ENCODE measurements at regions not wholly inside any gene's neighbourhood (a gene's known extent, or its start where the extent isn't known, plus 50 kb on each side); places are given as distances from the start of the nearest gene placed in this dataset.
A peak's percentile ranks its signal among the peaks of the same experiment; 100 is the strongest.

DNA sequence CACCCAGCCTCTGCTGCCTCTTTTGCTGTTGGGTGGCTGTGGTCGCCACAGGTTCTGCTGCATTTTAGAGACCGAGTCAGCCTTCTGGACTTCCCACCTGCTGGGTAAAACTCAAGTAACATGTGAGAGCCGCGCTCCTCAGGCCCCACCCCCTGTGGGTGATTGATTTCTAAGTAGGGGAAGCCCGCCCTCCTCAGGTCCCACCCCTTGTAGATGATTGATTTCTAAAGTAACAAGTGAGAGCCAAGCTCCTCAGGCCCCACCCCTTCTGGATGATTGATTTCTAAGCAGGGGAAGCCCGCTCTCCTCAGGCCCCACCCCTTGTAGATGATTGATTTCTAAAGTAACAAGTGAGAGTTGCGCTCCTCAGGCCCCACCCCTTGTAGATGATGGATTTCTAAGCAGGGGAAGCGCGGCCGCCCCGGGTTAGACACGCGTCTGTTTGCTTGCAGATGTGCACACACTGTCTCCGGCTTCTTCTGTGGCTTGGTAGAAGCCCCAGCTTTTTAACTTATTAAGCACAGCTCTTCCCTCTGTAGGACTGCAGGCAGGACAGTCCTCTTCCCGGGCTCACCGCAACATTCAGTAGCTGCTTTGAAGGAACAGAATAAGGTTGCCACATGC, 83.4 kb downstream of the FAM43A start:
- peak; percentile 97 for DNase-seq (ENCODE audit: low spot score)

GRCh38 chr3:194772241-194773000, 86.7 kb downstream of the FAM43A start:
- DNase-seq (ENCODE audit: low spot score) = no peak

- DNase-seq (ENCODE audit: low spot score) = no peak
Measured at GRCh38 chr3:194773216-194773615, 87.5 kb downstream of the FAM43A start.

DNA sequence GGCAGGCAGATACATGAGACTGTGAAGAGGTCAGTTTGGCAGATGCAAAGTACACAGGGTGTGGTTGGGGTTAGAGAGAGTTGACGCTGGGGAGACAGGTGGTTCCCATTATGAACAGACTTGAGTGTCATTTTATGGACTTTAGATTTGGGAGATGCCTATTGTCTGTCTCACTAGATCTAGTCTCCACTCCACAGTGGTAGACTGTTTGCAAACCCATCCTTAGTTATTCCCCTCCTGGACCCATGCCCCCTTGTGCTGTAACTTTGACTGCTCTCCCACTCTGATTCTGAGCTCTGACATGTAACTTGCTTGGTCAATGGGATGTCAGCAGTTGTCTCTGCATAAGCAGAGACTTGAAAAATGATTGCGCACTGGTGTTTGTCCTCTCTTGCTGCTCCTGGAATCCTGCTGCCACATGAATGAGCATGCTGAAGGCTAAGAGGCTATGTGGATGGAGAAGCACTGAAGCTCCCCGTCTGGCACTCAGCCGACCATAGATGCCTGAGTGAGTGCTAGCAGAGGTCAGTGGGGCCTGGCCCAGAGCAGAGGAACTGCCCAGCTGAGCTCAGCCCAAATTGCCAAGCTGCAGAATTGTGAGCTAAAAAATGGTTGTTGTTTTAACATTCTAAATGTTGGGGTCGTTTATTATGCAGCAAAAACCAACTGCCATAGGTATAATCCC, 88.2 kb downstream of the FAM43A start:
- DNase-seq (ENCODE audit: low spot score) = no peak

- no peak for DNase-seq (ENCODE audit: low spot score)
Measured at GRCh38 chr3:194775266-194775665, 89.6 kb downstream of the FAM43A start.

- DNase-seq (ENCODE audit: low spot score) = no peak
Measured at GRCh38 chr3:194775731-194776130, 90.0 kb downstream of the FAM43A start.

DNA sequence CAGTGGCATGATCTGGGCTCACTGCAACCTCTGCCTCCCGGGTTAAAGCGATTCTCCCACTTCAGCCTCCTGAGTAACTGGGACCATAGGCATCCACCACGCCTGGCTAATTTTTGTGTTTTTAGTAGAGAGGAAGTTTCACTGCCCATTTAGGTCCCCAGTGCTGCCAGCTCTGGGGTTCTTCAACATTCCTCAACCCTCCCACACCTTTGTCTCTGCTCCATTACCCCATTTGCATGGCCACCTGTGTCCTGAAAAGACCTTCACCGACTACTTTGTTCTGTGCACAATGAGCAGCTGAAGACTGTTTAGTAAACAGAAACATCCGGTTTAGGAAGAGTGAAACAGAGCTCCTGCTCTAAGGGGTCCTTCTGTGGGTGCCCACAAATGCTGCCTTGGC, 92.0 kb downstream of the FAM43A start:
- no peak for DNase-seq (ENCODE audit: low spot score)

GRCh38 chr3:194779729-194780224, 94.1 kb downstream of the FAM43A start:
- DNase-seq (ENCODE audit: low spot score) = no peak

DNA sequence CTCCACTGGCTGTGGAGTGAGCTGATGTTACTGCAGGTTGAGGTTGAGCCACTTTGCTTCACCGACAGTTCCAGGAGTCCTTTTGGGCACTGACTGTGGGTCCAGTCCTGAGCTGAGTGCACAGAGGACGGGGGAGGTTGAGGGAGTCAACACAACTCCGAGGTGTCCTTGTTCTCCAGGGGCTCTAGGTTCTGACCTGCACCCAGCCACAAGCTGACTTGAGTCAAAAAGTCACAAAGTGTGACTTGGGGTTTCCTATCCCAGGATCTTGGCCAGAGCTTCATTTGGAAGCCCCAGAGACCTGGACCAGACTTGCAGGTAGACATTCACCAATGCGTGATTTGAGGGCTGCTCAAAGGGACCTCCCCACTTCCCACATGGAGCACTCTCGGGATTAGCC, 95.0 kb downstream of the FAM43A start:
- no peak for DNase-seq (ENCODE audit: low spot score)

GRCh38 chr3:194781617-194782016, 95.9 kb downstream of the FAM43A start:
- DNase-seq (ENCODE audit: low spot score) = no peak

GRCh38 chr3:194782698-194783404, 97.2 kb downstream of the FAM43A start:
- peak; percentile 89 for DNase-seq (ENCODE audit: low spot score)

GRCh38 chr3:194784361-194784760, 98.7 kb downstream of the FAM43A start:
- DNase-seq (ENCODE audit: low spot score) = no peak

GRCh38 chr3:194785315-194785714, 99.6 kb downstream of the FAM43A start:
- DNase-seq (ENCODE audit: low spot score) = no peak

DNA sequence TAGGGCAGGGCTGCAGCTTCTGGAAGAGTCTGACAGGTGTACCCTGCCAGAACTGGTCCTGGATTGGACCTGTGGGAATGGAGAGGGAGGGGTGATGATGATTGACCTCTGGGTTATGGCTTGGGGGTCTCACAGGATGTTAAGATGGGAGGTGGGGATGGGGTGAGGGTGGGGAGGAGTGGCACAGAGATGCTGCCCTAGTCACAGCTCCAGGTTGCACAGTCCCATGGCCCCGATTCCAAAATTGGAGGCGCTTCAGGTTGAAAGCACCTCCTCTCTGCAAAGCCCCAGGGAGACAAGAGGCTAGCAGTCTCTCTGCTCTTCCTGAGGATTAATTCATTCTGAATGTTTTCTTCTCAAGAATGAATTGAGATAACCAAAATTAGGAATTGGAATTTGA, 101.4 kb downstream of the FAM43A start:
- DNase-seq (ENCODE audit: low spot score) = no peak

DNA sequence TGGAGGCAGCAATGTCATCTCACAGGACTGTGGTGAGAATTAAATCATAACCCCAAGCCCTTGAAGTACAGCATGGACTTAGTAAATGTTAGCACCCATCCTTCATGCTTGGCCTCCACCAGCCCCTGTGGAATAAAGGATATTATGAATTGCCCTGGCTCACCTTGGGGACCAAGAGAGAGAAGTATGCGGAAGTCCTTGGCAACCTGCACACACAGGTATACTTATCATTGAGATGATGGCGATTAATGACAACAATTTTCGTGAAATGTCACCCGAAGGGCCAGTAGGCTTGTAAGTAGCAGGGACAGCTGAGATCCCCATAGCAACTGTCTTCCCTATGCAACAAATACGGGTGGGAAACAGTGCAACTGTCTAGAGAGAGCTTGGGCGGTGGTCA, 102.0 kb downstream of the FAM43A start:
- DNase-seq (ENCODE audit: low spot score) = no peak

DNA sequence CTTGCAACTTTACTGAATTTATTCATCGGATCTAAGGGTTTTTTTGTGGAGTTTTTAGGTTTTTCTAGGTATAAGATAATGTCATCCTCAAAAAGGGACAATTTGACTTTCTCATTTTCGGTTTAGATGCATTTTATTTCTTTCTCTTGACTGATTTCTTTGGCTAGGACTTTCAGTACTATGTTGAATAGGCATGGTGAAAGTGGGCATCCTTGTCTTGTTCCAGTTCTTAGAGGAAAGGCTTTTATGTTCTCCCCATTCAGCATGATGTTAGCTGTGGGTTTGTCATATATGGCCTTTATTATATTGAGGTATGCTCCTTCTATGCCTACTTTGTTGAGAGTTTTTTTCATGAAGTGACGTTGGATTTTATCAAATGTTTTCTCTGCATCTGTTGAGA, 106.7 kb downstream of the FAM43A start:
- no peak for DNase-seq (ENCODE audit: low spot score)

GRCh38 chr3:194797555-194798250, 112.0 kb downstream of the FAM43A start:
- no peak for DNase-seq (ENCODE audit: low spot score)

DNA sequence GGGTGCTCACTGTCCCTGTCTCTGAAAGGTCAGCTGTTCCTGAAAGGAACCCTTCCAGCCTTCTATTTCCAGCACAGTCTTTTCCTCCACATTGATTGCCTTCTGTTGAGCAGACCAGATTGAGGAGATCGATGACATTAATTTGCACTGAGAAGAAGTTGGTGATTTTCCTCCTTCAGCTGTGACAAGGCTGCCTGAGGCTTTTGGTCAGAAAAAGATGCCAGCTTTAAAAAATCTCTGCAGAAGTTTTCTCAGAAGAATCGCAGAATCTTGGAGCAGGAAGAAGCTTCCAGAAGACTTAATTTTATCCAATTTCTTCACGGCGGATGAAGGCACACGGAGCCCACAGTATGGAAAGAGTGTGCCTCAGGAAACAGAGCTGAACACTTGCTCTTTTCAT, 112.8 kb downstream of the FAM43A start:
- no peak for DNase-seq (ENCODE audit: low spot score)

DNA sequence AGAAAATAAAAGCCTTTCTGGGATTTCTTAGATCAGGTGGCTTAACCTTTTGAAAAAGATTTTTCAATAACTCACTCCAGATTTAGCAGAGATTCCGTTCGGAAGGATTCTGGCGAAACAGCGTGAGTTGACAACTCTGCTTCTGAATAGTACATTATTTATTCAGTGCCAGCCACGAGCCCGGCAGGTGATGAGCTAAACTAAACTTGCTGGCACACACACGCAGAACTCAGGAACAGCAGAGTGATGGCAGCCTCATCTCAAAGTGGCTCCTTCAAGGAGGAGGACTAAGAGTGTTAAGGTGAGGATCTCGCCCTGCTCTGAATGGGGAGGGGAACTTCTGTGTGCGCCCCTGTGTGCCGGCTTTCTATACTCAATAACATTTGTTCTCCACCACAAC, 114.3 kb downstream of the FAM43A start:
- no peak for DNase-seq (ENCODE audit: low spot score)

DNA sequence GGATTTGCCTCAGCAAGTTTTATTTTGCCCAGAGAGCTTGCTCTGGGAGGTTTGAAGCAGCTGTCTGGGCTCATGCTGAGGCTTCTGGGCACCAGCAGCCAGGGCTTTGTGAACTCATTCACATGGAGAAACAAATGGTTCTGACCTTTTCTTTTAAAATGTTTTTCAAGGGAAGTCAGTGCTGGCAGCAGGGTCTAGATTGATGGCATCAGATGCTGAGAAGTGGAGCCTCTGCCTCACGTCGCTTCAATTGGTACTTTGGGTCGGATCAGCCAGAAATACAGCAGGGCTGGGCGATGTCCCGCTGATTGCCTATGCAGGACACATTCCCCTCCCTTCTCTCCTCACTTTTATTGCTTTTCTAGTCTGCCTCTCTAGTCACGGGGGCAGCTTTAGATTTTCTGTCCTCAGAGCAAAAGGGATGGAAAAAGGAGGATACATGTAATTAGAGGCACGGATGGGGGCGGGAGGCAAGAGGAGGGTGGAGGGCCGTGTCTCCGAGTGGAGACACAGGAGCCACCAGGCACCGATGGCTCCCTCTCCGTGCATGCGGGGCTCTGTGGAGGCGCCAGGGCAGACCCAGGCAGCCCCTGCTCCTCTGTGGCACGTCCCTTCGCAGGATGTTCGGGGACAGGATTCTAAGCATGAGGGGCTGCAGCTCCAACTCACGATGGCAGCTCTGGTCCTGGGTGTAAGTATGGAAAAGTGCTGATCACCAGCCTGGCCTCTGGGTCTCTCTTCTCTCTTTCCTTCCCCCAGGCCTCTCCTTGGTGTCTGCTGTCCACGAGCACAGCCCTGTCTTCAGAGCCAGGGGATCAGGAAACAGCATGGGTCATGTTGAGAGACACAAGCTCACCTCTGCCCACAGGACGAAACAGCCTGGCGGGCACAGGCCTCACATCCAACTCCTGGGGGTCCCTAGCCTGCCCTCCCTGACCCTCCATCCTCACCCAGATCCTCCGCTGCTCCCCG, 116.1 kb downstream of the FAM43A start:
- DNase-seq (ENCODE audit: low spot score) = no peak

DNA sequence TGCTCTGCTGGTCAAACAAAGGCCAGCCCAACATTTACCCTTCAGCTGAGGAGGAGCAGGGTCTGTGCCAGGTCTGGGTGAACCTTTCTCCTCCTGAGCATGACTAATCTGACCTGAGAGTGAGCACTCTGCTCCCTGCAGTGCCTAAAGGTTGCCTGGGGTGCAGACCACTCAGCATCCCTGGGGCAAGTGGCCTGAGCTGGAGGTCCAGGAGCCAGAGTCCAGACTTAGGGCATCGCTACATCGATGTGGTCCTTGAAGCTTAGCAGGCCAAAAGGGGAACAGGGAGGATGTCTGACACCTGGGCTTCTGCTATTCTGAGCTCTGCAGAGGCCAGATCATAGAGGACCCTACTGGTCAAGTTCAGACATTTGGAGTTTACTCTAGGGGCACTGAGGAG, 119.1 kb downstream of the FAM43A start:
- no peak for DNase-seq (ENCODE audit: low spot score)

All from COLO829 (cell line).